ENCODE measurements at regions not wholly inside any gene's neighbourhood (a gene's known extent, or its start where the extent isn't known, plus 50 kb on each side); places are given as distances from the start of the nearest gene placed in this dataset.

- no peak for DNase-seq (ENCODE audit: low read depth, low spot score)
- POLR2A ChIA-PET, result no interaction called here
- TF ChIP-seq CTCF (IDR thresholded peaks at IDR 0.05; ENCODE audit: insufficient read depth, low read length, missing control alignments), result no peak
- CTCF ChIA-PET, result no interaction called here
- no peak overlapping the region for H3K4me3 ChIP-seq (ENCODE audit: low read depth, low read length)
These were observed 93.5 kb downstream of the C1orf94 start for GRCh38 chr1:34270181-34270580.

- H3K4me3 ChIP-seq (ENCODE audit: low read depth, low read length), result no peak overlapping the region
- no peak for TF ChIP-seq CTCF (IDR thresholded peaks at IDR 0.05; ENCODE audit: insufficient read depth, low read length, missing control alignments)
- CTCF ChIA-PET, result interaction anchor here (1.6 kb wide), 1 partner anchor 10 kb away, joined by 3 read pairs; no protein-coding TSS in a partner anchor
- POLR2A ChIA-PET, result no interaction called here
- DNase-seq (ENCODE audit: low read depth, low spot score), result no peak
These were observed 95.4 kb downstream of the C1orf94 start for GRCh38 chr1:34272152-34272551.

GRCh38 chr1:34275150-34275549 lies 98.4 kb downstream of the C1orf94 start:
- TF ChIP-seq CTCF (IDR thresholded peaks at IDR 0.05; ENCODE audit: insufficient read depth, low read length, missing control alignments), result no peak
- ChIA-PET POLR2A (no interaction called here), CTCF (no interaction called here)
- H3K4me3 ChIP-seq (ENCODE audit: low read depth, low read length), result no peak overlapping the region
- DNase-seq (ENCODE audit: low read depth, low spot score), result no peak

GRCh38 chr1:34276606-34277005 lies 99.9 kb downstream of the C1orf94 start:
- no peak overlapping the region for H3K4me3 ChIP-seq (ENCODE audit: low read depth, low read length)
- DNase-seq (ENCODE audit: low read depth, low spot score), result no peak
- ChIA-PET CTCF (no interaction called here), POLR2A (no interaction called here)
- no peak for TF ChIP-seq CTCF (IDR thresholded peaks at IDR 0.05; ENCODE audit: insufficient read depth, low read length, missing control alignments)

- H3K4me3 ChIP-seq (ENCODE audit: low read depth, low read length), result no peak overlapping the region
- no peak for DNase-seq (ENCODE audit: low read depth, low spot score)
- CTCF ChIA-PET, result no interaction called here
- TF ChIP-seq CTCF (IDR thresholded peaks at IDR 0.05; ENCODE audit: insufficient read depth, low read length, missing control alignments), result no peak
- POLR2A ChIA-PET, result no interaction called here
These were observed 100.4 kb downstream of the C1orf94 start for GRCh38 chr1:34277150-34277549.

GRCh38 chr1:34278211-34278610 lies 101.5 kb downstream of the C1orf94 start:
- ChIA-PET CTCF (no interaction called here), POLR2A (no interaction called here)
- TF ChIP-seq CTCF (IDR thresholded peaks at IDR 0.05; ENCODE audit: insufficient read depth, low read length, missing control alignments), result no peak
- no peak overlapping the region for H3K4me3 ChIP-seq (ENCODE audit: low read depth, low read length)
- no peak for DNase-seq (ENCODE audit: low read depth, low spot score)
